Heart right ventricle (tissue), 16 donors: ENCODE measurements at regions not wholly inside any gene's neighbourhood (a gene's known extent, or its start where the extent isn't known, plus 50 kb on each side); places are given as distances from the start of the nearest gene placed in this dataset.

Experiments used
- ATAC-seq, 8 donors: fragments of 200-7000 bp; cut with Tn5 transposase; one replicate each; pipeline ENCODE4 v1.9.1; 2020; ENCODE audit warnings: mild to moderate bottlenecking in 8 of 8, moderate library complexity in 8 of 8, moderate number of reproducible peaks in 1 of 8
- DNase-seq, 2 donors: peaks; one replicate each; pipeline ENCODE4 v3.0.0-alpha.2; 2020
- H3K27ac ChIP-seq, 10 donors: fragments of 200-600 bp; sonication (generic) in 2 of 10; one replicate each; pipeline versions ENCODE4 v1.5.0 to v1.8.0; 2020 to 2022; ENCODE audit warnings: mild to moderate bottlenecking in 3 of 10
- H3K27me3 ChIP-seq, 7 donors: fragments of 200-600 bp; one replicate each; pipeline ENCODE4 v1.8.0; 2021 to 2022; ENCODE audit warnings: mild to moderate bottlenecking in 2 of 7
- H3K36me3 ChIP-seq, 9 donors: fragments of 200-600 bp; sonication (generic) in 1 of 9; one replicate each; pipeline versions ENCODE4 v1.5.0 to v1.8.0; 2020 to 2022; ENCODE audit warnings: mild to moderate bottlenecking in 2 of 9
- H3K4me1 ChIP-seq, 9 donors: fragments of 200-600 bp; sonication (generic) in 1 of 9; one replicate each; pipeline versions ENCODE4 v1.5.0 to v1.8.0; 2020 to 2022; ENCODE audit warnings: mild to moderate bottlenecking in 4 of 9
- H3K4me3 ChIP-seq, 10 donors: fragments of 200-600 bp; sonication (generic) in 2 of 10; one replicate each; pipeline versions ENCODE4 v1.5.0 to v1.8.0; 2020 to 2022; ENCODE audit warnings: mild to moderate bottlenecking in 7 of 10, moderate library complexity in 2 of 10
- H3K9me3 ChIP-seq, 11 donors: fragments of 200-600 bp in 10 of 11; sonication (generic) in 2 of 11; one replicate each; pipeline versions ENCODE4 v1.5.0 to v1.8.0; 2013 to 2022; ENCODE audit warnings: mild to moderate bottlenecking in 2 of 11, control low read depth in 1 of 11, moderate library complexity in 1 of 11
- WGBS, 2 donors: extraction: QIAGEN DNeasy Blood & Tissue Kit; methylation state at CpG; one replicate each; pipeline ENCODE4 v1.1.7; 2013; ENCODE audit warnings: inconsistent platforms in 1 of 2; 5-methylcytosine and 5-hydroxymethylcytosine counted together
- intact Hi-C, 10 donors: fragments of 100-400 bp; cut with DNase I; formaldehyde crosslinking; loops; one replicate each; pipeline versions ENCODE4 v1.11.1 to v1.14.2; 2022
- TF ChIP-seq, protein P1 (sequence below), 9 donors: fragments of 200-600 bp; sonication (generic) in 2 of 9; IDR thresholded peaks; one replicate each; pipeline versions ENCODE4 v1.5.0 to v1.8.0; 2021 to 2022; ENCODE audit warnings: antibody characterized with exemption in 9 of 9, mild to moderate bottlenecking in 5 of 9, moderate library complexity in 1 of 9
- donor health status: Arrhythmogenic right ventricular cardiomyopathy.
- donor health status: ischemic (EF 13 %, LVEDD 7.1; RV severe dilation, severe dysfunction).
- donor health status: healthy with polysubstance abuse.
- donor health status: DM: no; HTN: yes; CAD: no.
- donor health status: DM: no; HTN: no; CAD: no.
- donor health status: ischemic (EF 25% LVEDD 6.9; RV normal size, moderate dysfunction).
- donor health status: ischemic (EF 25% LVEDD 5.7; RV mildly dilated, moderate dysfunction).
- donor health status: healthy.
- donor health status: DM: yes; HTN: yes; CAD: no.
- donor health status: Ischemic cardiomyopathy.
- donor health status: ischemic (EF 35%, LVEDD 5.7; RV mildly dilated, moderate dysfunction).
- donor health status: nonischemic (EF 11% LVEDD 7.7; RV severe dilation, severe dysfunction).
- donor health status: DM: yes; HTN: yes; CAD: no.
- donor health status: PGD.
- donor health status: ischemic (EF 29% LVEDD 5.4; RV normal size, mild dysfunction).
- donor health status: nonischemic (EF 23%, LVEDD 6.1; RV moderate dilation, normal function).

DNA sequence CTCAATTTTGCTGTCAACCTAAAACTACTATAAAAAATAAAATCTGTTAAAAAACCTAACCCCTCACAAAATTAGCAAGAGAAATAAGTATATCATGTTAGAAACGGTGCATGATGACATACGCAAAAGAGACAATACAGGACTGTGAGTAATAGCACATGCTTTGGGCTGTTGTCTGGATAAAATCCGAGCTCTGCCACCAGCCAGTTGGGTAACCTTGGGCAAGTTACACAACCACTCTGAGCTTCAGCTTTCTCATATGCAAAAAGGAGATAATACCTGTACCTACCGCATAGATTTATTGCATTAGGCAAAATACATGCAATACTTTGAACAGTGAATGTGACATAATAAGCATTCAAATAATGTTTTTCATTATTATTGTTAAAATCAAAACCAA, 481.7 kb downstream of the TLE1 start:
- intact Hi-C loops = no loop called here
- WGBS, 2 donors = 91 to 93% methylated on average over 4 of the region's 4 CpGs
- Histone ChIP-seq H3K27me3 (no peaks in the 10 kb centered on the region), H3K4me1 (no peaks in the 10 kb centered on the region), H3K27ac (no peak overlapping the region), H3K36me3 (no peaks in the 10 kb centered on the region), H3K4me3 (no peak overlapping the region), H3K9me3 (no peaks in the 10 kb centered on the region)
- TF ChIP-seq, protein P1, sequence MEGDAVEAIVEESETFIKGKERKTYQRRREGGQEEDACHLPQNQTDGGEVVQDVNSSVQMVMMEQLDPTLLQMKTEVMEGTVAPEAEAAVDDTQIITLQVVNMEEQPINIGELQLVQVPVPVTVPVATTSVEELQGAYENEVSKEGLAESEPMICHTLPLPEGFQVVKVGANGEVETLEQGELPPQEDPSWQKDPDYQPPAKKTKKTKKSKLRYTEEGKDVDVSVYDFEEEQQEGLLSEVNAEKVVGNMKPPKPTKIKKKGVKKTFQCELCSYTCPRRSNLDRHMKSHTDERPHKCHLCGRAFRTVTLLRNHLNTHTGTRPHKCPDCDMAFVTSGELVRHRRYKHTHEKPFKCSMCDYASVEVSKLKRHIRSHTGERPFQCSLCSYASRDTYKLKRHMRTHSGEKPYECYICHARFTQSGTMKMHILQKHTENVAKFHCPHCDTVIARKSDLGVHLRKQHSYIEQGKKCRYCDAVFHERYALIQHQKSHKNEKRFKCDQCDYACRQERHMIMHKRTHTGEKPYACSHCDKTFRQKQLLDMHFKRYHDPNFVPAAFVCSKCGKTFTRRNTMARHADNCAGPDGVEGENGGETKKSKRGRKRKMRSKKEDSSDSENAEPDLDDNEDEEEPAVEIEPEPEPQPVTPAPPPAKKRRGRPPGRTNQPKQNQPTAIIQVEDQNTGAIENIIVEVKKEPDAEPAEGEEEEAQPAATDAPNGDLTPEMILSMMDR (IDR thresholded peaks at IDR 0.05) = no peak
- ATAC-seq (no peak), DNase-seq (no peak)

DNA sequence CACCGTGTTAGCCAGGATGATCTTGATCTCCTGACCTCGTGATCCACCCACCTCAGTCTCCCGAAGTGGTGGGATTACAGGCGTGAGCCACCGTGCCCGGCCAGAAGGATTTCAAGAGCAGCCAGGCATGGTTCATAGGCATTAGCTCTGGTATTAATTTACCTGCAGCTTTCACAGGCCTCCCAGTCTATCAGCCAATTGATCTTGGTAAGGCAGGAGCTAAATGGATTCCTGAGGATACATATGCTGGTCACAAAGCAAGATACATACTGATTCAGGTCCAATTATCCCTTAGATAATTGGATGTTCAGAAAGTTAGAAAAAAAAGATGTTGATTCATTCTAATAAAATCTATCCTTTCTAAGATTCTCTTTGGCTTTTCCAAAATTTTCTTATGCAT, 487.1 kb downstream of the TLE1 start:
- intact Hi-C loops = no loop called here
- Histone ChIP-seq H3K4me1 (no peaks in the 10 kb centered on the region), H3K36me3 (no peaks in the 10 kb centered on the region), H3K4me3 (no peak overlapping the region), H3K27ac (no peak overlapping the region), H3K9me3 (no peaks in the 10 kb centered on the region), H3K27me3 (no peaks in the 10 kb centered on the region)
- ATAC-seq (no peak), DNase-seq (no peak)
- TF ChIP-seq, protein P1 (IDR thresholded peaks at IDR 0.05) = no peak
- 91 to 95% methylated on average over 6 of the region's 6 CpGs for WGBS, 2 donors

DNA sequence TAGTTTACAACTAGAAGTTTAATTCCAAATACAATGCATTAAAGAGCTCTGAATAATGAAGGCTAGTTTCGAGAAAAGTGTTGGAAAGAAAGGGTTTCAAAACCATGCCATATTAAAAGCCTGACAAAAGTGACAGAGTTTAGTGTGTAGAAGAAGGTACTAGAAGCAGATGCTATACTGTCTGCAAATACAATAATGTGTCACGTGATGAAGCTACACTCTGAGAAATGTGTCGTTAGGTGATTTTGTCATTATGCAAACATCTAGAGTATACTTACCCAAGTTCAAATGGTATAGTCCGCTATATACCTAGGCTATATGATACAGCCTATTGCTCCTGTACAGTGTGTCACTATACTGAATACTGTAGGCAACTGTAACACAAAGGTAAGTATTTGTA, 494.1 kb downstream of the TLE1 start:
- no peak overlapping the region for H3K27ac ChIP-seq
- H3K27me3 ChIP-seq = no peaks in the 10 kb centered on the region
- H3K9me3 ChIP-seq = peaks cover 0 to 17% (median 0%) of the 10 kb centered on the region in 11 donors
- no peaks in the 10 kb centered on the region for H3K36me3 ChIP-seq
- H3K4me3 ChIP-seq = no peak overlapping the region
- no peaks in the 10 kb centered on the region for H3K4me1 ChIP-seq
- WGBS, 2 donors = 86 to 90% methylated on average over 4 of the region's 4 CpGs
- TF ChIP-seq, protein P1 (IDR thresholded peaks at IDR 0.05) = no peak
- intact Hi-C loops = no loop called here
- DNase-seq = no peak
- no peak for ATAC-seq

DNA sequence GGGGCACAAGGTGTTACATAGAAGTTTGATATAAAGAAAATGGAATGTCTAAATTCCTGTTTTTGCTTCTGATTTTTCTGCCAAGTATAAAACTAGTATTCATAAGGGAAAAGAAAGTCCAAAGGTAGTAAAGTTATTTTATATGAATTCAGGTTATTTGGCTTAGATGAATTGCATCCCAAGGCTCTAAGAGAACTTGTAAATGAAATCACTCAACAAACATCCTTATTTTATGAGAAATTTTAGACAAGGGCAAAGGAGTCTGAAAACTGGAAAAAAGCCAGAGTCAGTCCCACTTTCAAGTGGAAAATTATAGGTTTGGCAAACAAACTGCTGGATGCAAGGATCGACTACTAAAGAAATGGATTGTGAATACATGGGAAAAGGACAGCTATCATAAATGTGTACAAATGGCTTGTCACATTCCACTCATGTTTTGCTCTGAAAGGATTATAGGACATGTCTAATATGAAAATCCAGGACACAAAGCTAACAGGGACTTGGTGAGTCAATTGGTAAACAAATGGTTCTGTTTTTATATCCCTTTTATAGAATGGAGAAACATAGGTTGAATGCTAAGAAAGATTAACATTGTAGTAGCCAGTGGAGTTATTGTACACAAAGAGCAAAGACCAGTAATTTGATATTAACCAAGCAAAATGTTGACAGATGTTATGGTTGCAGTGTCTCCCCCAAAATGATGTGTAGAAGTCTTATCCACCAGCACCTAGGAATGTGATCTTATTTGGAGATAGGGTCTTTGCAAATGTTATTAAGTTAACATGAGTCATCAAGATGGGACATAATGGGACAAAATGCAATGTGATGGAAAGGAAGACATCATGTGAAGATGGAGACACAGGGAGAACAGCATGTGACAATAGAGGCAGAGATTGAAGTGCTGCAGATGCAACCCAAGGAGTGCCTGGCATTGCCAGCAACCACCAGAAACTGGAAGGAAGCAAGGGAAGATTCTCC, 495.7 kb downstream of the TLE1 start:
- whole genome bisulfite sequencing, 2 donors = 53 to 69% methylated on average over 1 of the region's 1 CpG

More for the DNA sequence above, 495.7 kb downstream of the TLE1 start:
- intact Hi-C loops = no loop called here
- no peak for DNase-seq
- Histone ChIP-seq H3K36me3 (no peaks in the 10 kb centered on the region), H3K27ac (no peak overlapping the region), H3K4me1 (no peaks in the 10 kb centered on the region), H3K9me3 (peaks cover 0 to 17% (median 0%) of the 10 kb centered on the region in 11 donors), H3K27me3 (no peaks in the 10 kb centered on the region), H3K4me3 (no peak overlapping the region)
- TF ChIP-seq, protein P1 (IDR thresholded peaks at IDR 0.05) = no peak
- no peak for ATAC-seq
